ENCODE measurements at regions not wholly inside any gene's neighbourhood (a gene's known extent, or its start where the extent isn't known, plus 50 kb on each side); places are given as distances from the start of the nearest gene placed in this dataset.
A peak's percentile ranks its signal among the peaks of the same experiment; 100 is the strongest.

DNA sequence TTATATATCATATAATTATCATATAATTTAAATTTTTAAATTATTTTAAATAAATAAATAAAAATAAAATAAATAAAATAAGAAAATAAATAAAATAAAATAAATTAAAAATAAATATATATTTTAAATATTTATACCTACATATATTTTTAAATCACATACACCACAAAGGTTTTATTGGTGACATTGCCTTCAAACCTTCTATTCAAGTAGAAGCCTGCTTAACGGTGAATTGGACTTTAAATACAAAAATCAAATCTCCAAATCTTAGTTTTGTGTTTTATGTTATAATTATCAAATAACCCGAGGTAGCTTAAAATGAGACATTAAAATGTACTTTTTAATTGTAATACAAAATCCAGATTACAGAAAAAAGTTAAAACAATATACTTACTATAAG, 1137.8 kb downstream of the HACE1 start:
- H3K9me3 Mint-ChIP-seq: no peaks in the 10 kb centered on the region
- no peak overlapping the region for H3K4me3 Mint-ChIP-seq
- no peak for ATAC-seq
- ChIA-PET CTCF (no interaction called here), POLR2A (no interaction called here)
- no peaks in the 10 kb centered on the region for H3K36me3 Mint-ChIP-seq
- TF ChIP-seq HMGA2 (CRISPR knock-in tag; IDR thresholded peaks at IDR 0.05) (peak; percentile 94), ESRRA (CRISPR knock-in tag; IDR thresholded peaks at IDR 0.05; ENCODE audit: borderline replicate concordance) (no peak)
- H3K27ac Mint-ChIP-seq: no peak overlapping the region
- no peaks in the 10 kb centered on the region for H3K4me1 Mint-ChIP-seq
- H3K27me3 Mint-ChIP-seq (ENCODE audit: low read depth): no peaks in the 10 kb centered on the region
- DNase-seq (ENCODE audit: low spot score): no peak

DNA sequence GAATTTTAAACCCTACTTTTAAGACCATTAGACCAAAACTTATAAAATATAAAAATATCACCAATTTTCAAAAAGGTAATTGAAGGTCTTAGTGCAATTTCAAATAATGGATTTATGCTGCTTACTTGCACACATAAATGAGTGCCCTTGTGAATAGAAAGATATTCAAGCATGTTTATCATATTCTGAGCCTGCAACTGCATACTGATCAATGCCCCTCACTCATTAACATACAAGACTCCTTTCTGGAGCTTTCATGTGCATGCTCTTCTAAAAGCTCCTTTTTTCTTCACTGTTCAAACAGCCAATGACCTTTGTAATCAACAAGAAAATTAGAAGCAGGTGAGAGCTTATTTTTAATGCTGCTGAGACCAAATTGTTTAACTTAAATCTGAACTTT, 1139.3 kb downstream of the HACE1 start:
- H3K36me3 Mint-ChIP-seq: no peaks in the 10 kb centered on the region
- H3K27me3 Mint-ChIP-seq (ENCODE audit: low read depth): no peaks in the 10 kb centered on the region
- no peaks in the 10 kb centered on the region for H3K9me3 Mint-ChIP-seq
- no peak for TF ChIP-seq ELF4 (CRISPR knock-in tag; IDR thresholded peaks at IDR 0.05; ENCODE audit: low read depth)
- TF ChIP-seq, protein P1, sequence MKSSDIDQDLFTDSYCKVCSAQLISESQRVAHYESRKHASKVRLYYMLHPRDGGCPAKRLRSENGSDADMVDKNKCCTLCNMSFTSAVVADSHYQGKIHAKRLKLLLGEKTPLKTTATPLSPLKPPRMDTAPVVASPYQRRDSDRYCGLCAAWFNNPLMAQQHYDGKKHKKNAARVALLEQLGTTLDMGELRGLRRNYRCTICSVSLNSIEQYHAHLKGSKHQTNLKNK (CRISPR knock-in tag; IDR thresholded peaks at IDR 0.05): no peak
- TF ChIP-seq, protein P2, sequence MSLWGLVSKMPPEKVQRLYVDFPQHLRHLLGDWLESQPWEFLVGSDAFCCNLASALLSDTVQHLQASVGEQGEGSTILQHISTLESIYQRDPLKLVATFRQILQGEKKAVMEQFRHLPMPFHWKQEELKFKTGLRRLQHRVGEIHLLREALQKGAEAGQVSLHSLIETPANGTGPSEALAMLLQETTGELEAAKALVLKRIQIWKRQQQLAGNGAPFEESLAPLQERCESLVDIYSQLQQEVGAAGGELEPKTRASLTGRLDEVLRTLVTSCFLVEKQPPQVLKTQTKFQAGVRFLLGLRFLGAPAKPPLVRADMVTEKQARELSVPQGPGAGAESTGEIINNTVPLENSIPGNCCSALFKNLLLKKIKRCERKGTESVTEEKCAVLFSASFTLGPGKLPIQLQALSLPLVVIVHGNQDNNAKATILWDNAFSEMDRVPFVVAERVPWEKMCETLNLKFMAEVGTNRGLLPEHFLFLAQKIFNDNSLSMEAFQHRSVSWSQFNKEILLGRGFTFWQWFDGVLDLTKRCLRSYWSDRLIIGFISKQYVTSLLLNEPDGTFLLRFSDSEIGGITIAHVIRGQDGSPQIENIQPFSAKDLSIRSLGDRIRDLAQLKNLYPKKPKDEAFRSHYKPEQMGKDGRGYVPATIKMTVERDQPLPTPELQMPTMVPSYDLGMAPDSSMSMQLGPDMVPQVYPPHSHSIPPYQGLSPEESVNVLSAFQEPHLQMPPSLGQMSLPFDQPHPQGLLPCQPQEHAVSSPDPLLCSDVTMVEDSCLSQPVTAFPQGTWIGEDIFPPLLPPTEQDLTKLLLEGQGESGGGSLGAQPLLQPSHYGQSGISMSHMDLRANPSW (CRISPR knock-in tag; conservative IDR thresholded peaks at IDR 0.05; ENCODE audit: low read depth): no peak
- no peak for TF ChIP-seq SMAD4 (CRISPR knock-in tag; IDR thresholded peaks at IDR 0.05)
- no peak for TF ChIP-seq NFATC4 (CRISPR knock-in tag; IDR thresholded peaks at IDR 0.05)
- no peak for TF ChIP-seq MXD4 (CRISPR knock-in tag; IDR thresholded peaks at IDR 0.05; ENCODE audit: borderline replicate concordance)
- TF ChIP-seq, protein P3, sequence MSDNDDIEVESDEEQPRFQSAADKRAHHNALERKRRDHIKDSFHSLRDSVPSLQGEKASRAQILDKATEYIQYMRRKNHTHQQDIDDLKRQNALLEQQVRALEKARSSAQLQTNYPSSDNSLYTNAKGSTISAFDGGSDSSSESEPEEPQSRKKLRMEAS (CRISPR knock-in tag; IDR thresholded peaks at IDR 0.05): no peak
- no peak for TF ChIP-seq JUN (CRISPR knock-in tag; IDR thresholded peaks at IDR 0.05)
- no peak for TF ChIP-seq ZNF121 (CRISPR knock-in tag; IDR thresholded peaks at IDR 0.05)
- TF ChIP-seq, protein P4, sequence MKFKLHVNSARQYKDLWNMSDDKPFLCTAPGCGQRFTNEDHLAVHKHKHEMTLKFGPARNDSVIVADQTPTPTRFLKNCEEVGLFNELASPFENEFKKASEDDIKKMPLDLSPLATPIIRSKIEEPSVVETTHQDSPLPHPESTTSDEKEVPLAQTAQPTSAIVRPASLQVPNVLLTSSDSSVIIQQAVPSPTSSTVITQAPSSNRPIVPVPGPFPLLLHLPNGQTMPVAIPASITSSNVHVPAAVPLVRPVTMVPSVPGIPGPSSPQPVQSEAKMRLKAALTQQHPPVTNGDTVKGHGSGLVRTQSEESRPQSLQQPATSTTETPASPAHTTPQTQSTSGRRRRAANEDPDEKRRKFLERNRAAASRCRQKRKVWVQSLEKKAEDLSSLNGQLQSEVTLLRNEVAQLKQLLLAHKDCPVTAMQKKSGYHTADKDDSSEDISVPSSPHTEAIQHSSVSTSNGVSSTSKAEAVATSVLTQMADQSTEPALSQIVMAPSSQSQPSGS (CRISPR knock-in tag; IDR thresholded peaks at IDR 0.05; ENCODE audit: borderline replicate concordance, low read depth): no peak
- no peak for TF ChIP-seq FOXJ3 (CRISPR knock-in tag; IDR thresholded peaks at IDR 0.05; ENCODE audit: borderline replicate concordance)
- TF ChIP-seq, protein P5, sequence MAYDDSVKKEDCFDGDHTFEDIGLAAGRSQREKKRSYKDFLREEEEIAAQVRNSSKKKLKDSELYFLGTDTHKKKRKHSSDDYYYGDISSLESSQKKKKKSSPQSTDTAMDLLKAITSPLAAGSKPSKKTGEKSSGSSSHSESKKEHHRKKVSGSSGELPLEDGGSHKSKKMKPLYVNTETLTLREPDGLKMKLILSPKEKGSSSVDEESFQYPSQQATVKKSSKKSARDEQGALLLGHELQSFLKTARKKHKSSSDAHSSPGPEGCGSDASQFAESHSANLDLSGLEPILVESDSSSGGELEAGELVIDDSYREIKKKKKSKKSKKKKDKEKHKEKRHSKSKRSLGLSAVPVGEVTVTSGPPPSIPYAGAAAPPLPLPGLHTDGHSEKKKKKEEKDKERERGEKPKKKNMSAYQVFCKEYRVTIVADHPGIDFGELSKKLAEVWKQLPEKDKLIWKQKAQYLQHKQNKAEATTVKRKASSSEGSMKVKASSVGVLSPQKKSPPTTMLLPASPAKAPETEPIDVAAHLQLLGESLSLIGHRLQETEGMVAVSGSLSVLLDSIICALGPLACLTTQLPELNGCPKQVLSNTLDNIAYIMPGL (CRISPR knock-in tag; IDR thresholded peaks at IDR 0.05): no peak
- TF ChIP-seq NFYB (CRISPR knock-in tag; conservative IDR thresholded peaks at IDR 0.05; ENCODE audit: low read depth): no peak
- TF ChIP-seq, protein P6, sequence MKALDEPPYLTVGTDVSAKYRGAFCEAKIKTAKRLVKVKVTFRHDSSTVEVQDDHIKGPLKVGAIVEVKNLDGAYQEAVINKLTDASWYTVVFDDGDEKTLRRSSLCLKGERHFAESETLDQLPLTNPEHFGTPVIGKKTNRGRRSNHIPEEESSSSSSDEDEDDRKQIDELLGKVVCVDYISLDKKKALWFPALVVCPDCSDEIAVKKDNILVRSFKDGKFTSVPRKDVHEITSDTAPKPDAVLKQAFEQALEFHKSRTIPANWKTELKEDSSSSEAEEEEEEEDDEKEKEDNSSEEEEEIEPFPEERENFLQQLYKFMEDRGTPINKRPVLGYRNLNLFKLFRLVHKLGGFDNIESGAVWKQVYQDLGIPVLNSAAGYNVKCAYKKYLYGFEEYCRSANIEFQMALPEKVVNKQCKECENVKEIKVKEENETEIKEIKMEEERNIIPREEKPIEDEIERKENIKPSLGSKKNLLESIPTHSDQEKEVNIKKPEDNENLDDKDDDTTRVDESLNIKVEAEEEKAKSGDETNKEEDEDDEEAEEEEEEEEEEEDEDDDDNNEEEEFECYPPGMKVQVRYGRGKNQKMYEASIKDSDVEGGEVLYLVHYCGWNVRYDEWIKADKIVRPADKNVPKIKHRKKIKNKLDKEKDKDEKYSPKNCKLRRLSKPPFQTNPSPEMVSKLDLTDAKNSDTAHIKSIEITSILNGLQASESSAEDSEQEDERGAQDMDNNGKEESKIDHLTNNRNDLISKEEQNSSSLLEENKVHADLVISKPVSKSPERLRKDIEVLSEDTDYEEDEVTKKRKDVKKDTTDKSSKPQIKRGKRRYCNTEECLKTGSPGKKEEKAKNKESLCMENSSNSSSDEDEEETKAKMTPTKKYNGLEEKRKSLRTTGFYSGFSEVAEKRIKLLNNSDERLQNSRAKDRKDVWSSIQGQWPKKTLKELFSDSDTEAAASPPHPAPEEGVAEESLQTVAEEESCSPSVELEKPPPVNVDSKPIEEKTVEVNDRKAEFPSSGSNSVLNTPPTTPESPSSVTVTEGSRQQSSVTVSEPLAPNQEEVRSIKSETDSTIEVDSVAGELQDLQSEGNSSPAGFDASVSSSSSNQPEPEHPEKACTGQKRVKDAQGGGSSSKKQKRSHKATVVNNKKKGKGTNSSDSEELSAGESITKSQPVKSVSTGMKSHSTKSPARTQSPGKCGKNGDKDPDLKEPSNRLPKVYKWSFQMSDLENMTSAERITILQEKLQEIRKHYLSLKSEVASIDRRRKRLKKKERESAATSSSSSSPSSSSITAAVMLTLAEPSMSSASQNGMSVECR (CRISPR knock-in tag; IDR thresholded peaks at IDR 0.05; ENCODE audit: borderline replicate concordance): no peak
- no peak for TF ChIP-seq ESRRA (CRISPR knock-in tag; IDR thresholded peaks at IDR 0.05; ENCODE audit: borderline replicate concordance)
- no peak for TF ChIP-seq ZNF671 (CRISPR knock-in tag; IDR thresholded peaks at IDR 0.05)
- TF ChIP-seq, protein P7, sequence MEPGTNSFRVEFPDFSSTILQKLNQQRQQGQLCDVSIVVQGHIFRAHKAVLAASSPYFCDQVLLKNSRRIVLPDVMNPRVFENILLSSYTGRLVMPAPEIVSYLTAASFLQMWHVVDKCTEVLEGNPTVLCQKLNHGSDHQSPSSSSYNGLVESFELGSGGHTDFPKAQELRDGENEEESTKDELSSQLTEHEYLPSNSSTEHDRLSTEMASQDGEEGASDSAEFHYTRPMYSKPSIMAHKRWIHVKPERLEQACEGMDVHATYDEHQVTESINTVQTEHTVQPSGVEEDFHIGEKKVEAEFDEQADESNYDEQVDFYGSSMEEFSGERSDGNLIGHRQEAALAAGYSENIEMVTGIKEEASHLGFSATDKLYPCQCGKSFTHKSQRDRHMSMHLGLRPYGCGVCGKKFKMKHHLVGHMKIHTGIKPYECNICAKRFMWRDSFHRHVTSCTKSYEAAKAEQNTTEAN (CRISPR knock-in tag; IDR thresholded peaks at IDR 0.05): no peak
- TF ChIP-seq, protein P8, sequence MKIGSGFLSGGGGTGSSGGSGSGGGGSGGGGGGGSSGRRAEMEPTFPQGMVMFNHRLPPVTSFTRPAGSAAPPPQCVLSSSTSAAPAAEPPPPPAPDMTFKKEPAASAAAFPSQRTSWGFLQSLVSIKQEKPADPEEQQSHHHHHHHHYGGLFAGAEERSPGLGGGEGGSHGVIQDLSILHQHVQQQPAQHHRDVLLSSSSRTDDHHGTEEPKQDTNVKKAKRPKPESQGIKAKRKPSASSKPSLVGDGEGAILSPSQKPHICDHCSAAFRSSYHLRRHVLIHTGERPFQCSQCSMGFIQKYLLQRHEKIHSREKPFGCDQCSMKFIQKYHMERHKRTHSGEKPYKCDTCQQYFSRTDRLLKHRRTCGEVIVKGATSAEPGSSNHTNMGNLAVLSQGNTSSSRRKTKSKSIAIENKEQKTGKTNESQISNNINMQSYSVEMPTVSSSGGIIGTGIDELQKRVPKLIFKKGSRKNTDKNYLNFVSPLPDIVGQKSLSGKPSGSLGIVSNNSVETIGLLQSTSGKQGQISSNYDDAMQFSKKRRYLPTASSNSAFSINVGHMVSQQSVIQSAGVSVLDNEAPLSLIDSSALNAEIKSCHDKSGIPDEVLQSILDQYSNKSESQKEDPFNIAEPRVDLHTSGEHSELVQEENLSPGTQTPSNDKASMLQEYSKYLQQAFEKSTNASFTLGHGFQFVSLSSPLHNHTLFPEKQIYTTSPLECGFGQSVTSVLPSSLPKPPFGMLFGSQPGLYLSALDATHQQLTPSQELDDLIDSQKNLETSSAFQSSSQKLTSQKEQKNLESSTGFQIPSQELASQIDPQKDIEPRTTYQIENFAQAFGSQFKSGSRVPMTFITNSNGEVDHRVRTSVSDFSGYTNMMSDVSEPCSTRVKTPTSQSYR (CRISPR knock-in tag; IDR thresholded peaks at IDR 0.05): no peak
- TF ChIP-seq GABPB1 (CRISPR knock-in tag; IDR thresholded peaks at IDR 0.05): no peak
- no peak overlapping the region for H3K27ac Mint-ChIP-seq
- H3K4me1 Mint-ChIP-seq: no peaks in the 10 kb centered on the region
- no peak for ATAC-seq
- no peak for DNase-seq (ENCODE audit: low spot score)
- ChIA-PET CTCF (no interaction called here), POLR2A (no interaction called here)
- no peak overlapping the region for H3K4me3 Mint-ChIP-seq

Data from WTC11 (cell line).